Dedifferentiated amniotic fluid mesenchymal stem cell (primary cell): ENCODE measurements at regions not wholly inside any gene's neighbourhood (a gene's known extent, or its start where the extent isn't known, plus 50 kb on each side); places are given as distances from the start of the nearest gene placed in this dataset.
"Not testable (repeated sequence)": the region's sequence is repeated elsewhere in the genome, so short reads cannot be mapped to it uniquely, and the experiment has no call there.

Source experiments
- DNase-seq: peaks from one replicate; pipeline ENCODE4 v3.0.0-alpha.2; 2016; ENCODE audit errors: extremely low spot score

DNA sequence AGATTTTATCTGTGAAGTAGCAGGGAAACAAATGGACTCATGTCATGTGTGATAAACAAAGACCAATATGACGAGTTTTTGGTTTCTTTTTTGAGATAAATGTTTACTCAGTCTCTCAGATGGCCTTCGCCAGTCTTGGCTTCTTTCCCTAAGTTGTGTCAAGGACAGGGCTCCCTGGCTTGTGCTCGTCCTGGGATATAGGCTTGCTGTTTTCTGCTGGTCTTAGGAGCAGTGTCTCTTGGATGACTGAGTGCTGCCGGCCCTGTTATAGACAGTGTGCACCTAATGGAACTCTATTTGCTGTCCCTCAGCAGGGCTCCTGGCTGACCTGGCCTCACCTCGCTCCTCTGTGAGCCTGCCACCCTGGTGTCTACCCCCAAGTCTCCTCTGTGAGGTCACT, 324.1 kb upstream of the SYNCRIP start:
- no peak for DNase-seq

DNA sequence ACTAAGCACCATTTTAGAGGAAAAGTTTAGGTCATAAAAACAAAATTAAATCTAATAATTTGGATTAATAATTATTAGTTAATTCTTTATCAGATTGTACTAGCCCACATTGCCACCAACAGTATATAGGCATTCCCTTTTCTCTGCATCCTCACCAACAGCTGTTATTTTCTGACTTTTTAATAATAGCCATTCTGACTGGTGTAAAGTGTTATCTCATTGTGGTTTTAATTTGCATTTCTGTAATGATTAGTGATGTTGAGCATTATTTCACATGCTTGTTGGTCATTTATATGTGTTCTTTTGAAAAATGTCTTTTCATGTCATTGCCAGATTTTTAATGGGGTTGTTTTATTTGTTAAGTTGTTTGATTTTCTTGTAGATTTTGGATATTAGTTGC, 319.1 kb upstream of the SYNCRIP start:
- DNase-seq: no peak

- DNase-seq: no peak
Measured at GRCh38 chr6:85961125-85961524, 318.4 kb upstream of the SYNCRIP start.

DNA sequence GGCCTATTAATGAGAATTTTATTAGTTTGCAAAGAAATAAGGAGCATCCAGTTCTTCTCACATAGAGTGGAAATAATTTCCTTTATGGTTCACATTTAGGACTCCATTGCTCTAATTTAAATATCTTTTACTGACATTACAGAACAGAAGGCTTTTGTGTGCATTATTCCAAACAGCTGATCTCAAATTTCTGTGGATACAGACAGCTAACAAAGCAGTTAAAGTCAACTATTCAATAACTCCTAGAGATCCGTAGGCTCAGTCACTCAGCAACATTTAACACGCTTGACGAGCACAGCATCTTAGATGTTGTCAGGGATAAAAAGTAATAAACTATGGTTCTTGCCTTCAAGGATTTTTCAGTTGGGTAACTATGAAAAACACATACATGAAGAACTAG, 305.8 kb upstream of the SYNCRIP start:
- no peak for DNase-seq

DNA sequence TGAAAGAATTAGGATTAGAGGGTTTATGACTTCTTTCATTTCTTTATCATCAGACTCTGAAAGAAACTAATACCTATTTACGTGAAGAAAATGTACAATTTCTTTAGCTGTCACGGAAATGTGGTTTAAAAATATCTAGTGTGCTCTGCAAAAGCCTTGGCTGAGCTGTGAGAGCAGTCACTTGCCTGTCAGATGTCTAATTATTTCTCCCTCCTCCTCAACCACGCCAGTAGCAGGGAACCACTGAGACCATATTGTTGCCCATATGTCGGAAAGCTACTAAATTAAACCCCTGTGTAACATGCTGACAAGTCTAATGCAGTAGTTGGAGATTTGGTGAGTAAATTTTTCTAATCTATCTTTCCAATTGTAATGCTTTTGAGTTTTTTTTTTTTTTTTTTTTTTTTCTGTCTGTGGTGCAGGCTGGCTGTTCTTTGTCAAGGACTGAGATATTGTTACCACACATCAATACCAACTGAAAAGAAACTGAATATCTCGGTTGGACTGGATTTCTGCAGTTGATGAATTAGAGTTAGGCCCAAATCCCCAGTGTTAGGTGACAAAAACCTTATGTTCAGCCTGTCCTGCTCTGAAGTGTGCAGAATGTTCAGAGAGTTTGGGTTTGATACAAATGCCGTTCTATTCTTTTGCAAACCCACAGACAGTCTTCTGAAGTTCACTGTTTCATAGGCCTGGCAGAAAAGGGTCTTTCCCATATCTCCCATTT, 302.9 kb upstream of the SYNCRIP start:
- DNase-seq: no peak

GRCh38 chr6:85944776-85945175, 302.1 kb upstream of the SYNCRIP start:
- DNase-seq: no peak

DNA sequence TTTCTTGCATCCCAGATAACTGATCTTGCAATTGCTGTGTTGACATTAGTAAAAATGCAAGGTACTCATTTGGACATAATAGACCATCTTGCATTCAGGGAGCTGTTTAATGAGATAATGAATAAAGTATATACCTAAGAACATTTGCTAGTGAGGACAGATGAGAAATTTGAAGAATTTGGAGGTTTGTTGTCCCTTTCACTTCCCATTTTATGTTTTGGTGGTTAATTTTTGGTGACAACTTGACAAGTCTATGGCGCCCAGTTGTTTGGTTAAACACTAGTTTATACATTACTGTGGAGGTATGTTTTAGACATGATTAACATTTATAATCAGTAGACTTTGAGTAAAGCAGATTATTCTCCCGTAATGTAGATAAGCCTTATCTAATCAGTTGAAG, 300.2 kb upstream of the SYNCRIP start:
- no peak for DNase-seq

DNA sequence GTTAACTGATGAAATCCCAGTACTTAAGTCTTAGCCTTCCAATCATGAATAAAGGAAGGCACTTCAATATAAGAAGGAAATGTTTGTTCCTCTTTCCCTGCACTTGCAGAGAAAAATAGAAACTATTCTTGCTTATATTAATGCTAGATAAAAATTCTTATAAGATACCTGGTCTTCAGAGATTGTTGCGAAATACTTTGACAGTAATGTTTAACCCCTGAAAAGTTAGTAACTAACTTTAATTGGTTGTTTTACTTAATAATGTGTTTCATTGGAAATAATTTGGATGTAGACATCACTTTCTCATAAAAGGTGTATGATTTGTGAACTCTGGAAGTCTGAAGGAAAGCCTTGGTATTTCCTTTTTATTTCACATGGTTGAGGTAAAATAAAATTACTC, 294.2 kb upstream of the SYNCRIP start:
- no peak for DNase-seq

GRCh38 chr6:85923013-85923430, 280.3 kb upstream of the SYNCRIP start:
- DNase-seq: peak; percentile 64

DNA sequence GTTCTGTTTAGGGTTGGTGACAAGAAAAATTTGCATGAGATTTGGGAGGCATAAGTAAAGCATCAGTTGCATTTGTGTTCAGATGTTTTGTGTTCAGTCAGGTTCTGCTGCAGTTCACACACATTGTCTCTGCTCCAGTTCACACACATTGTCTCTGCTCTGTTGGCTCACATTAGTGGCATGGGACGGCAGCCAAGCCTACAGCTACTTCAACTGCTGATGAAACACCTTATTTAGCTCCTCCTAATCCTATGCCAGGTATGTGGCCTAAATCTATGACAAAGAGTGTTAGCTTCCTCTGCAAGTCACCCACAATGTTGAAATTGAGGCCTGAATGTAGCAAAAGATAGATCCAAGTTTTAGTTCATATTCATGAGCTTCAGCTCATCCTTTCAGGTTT, 278.1 kb upstream of the SYNCRIP start:
- DNase-seq: no peak

DNA sequence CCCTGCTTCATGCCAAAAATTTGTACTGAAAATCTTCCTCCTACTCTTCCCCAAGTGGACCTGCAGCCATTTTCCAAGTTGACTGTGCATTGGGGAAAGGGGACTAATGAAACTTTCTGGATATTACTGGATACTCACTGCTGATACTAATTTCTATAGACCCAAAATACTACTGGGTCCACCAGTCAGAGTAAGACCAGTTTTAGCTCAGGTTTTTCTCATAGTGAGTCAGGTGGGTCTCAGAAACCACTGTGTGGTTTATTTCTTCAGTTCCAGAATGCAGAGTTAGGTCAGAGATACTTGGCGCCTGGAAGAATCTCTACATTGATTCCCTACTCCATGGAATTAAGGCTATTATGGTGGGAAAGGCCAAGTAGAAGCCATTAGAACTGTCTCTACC, 274.8 kb upstream of the SYNCRIP start:
- DNase-seq: no peak

DNA sequence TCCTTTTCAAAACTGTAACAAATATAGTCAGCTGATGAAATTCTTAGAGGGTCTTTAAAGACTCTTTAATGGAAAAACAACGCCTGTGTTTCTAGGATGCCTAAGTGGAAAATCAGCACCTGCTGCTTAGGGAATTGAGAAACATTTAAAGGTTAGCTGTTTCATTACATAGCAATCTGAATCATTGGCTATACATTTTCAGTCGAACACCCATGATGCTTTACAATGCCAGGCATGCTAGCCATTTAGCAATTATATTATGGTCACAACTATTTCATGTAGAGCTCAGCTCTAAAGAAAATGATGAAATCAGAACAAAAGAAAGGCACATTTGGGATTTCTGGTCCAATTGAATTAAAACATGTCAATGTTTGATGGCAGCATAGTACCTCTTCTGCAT, 270.3 kb upstream of the SYNCRIP start:
- no peak for DNase-seq

GRCh38 chr6:85912582-85912981, 269.9 kb upstream of the SYNCRIP start:
- DNase-seq: no peak

DNA sequence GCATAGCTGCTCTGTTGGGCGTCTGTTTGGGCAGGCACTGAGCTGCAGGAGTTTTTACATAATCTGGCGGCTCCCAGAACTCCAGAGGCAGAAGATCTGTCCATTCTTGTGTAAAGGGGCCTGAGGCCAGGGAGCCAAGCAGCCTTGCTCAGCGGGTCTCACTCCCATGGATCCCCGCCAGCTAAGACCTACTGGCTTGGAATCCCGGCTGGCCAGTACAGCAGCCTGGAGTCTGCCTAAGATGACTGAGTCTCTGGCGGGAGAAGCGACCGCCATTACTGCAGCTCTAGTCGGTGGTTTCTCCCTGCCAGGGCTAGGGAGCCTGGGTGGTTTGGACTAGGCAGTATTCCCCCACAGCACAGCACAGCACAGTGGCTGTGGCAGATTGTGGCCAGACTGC, 268.4 kb upstream of the SYNCRIP start:
- no peak for DNase-seq

DNA sequence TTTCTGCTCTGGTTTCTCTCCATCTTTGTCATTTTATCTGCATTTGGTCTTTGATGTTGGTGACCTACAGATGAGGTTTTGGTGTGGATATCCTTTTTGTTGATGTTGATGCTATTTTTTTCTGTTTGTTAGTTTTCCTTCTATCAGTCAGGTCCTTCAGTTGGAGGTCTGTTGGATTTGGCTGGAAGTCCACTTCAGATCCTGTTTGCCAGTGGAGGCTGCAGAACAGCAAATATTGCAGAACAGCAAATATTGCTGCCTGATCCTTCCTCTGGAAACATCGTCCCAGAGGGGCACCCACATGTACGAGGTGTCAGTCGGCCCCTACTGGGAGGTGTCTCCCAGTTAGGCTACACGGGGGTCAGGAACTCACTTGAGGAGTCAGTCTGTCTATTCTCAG, 265.4 kb upstream of the SYNCRIP start:
- DNase-seq: not testable (repeated sequence)

DNA sequence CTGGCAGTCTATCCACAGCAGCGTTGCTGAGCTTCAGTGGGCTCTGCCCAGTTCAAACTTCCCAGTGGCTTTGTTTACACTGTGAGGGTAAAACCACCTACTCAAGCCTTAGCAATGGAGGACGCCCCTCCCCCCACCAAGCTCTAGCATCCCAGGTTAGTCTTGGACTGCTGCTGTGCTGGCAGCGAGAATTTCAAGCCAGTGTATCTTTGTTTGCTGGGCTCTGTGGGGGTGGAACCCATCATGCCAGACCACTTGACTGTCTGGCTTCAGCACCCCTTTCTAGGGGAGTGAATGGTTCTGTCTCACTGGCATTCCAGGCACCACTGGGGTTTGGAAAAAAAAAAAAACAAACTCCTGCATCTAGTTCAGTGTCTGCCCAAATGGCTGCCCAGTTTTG, 249.7 kb upstream of the SYNCRIP start:
- DNase-seq: no peak

DNA sequence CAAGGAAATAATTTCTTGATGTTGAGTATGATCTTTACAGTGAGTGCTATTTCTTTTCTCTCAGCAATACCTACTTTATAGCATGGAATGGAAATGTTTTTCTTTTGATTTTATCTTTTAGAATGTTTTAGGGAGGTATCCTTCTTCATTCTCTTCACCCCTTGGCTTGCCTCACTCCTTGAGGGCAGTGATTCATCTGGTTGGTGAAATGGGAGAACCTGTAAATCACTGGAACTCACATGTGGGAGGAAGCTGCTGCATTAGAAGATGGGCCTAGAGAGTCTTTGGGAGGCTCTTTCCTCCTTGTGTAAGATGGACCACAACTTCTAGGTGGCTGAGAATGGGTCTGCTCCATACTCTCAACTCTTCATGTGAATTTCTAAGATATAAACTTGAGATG, 244.8 kb upstream of the SYNCRIP start:
- DNase-seq: no peak

DNA sequence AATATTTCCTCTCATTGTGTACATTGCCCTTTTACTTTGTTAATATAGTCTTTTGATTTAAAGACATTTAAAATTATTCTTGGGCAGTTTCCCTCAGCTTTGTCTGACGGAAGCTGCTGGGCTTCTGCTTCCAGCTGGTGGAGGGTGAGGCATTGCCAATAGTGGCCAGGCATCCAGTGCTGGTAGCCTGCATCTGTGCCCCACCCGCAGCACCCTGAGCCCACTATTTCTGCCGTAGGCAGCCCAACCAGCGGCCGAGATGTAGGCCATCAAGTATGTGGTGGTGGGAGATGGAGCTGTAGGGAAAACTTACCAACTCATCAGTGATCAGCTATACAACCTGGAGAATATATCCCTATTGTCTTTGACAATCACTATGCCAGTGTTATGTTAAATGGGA, 226.0 kb upstream of the SYNCRIP start:
- no peak for DNase-seq

- DNase-seq: no peak
Measured at GRCh38 chr6:85867595-85867994, 224.9 kb upstream of the SYNCRIP start.

GRCh38 chr6:85866758-85867401, 224.2 kb upstream of the SYNCRIP start:
- no peak for DNase-seq

GRCh38 chr6:85866370-85866730, 223.7 kb upstream of the SYNCRIP start:
- DNase-seq: no peak

- peak; percentile 42 for DNase-seq
Measured at GRCh38 chr6:85865420-85866369, 223.0 kb upstream of the SYNCRIP start.
